A549 (cell line): ENCODE measurements at regions not wholly inside any gene's neighbourhood (a gene's known extent, or its start where the extent isn't known, plus 50 kb on each side); places are given as distances from the start of the nearest gene placed in this dataset.
A peak's percentile ranks its signal among the peaks of the same experiment; 100 is the strongest.

ENCODE experiments used
- ATAC-seq, 2 experiments: fragments of 200-7000 bp in 1 of 2; fragments of >200 bp in 1 of 2; cut with Nextera tagmentation in 1 of 2; cut with Tn5 transposase in 1 of 2; 3 replicates each; pipeline versions ENCODE4 v1.8.0 to v1.9.1; 2018 to 2020; ENCODE audit warnings: mild to moderate bottlenecking in 1 of 2, moderate library complexity in 1 of 2
- CTCF ChIA-PET: fragments of 300-600 bp; sonication (Branson Sonifier 250); formaldehyde crosslinking; extraction: SDS; loops from one replicate; lab custom pipeline; 2021; ENCODE audit warnings: antibody characterized with exemption, inconsistent platforms; lab: Yijun Ruan, JAX
- POLR2A ChIA-PET: fragments of 350-600 bp; formaldehyde crosslinking; extraction: SDS; loops from one replicate; lab custom pipeline; 2021; ENCODE audit warnings: antibody characterized with exemption, inconsistent platforms; lab: Yijun Ruan, JAX
- DNase-seq, 2 experiments: peaks; one replicate each; pipeline versions ENCODE4 v3.0.0 to v3.0.0-alpha.2; 2011 to 2016; ENCODE audit warnings: low read depth in 1 of 2, low spot score in 1 of 2
- FAIRE-seq: peaks from 2 replicates; lab custom pipeline; 2011; peaks lifted over from hg19 to GRCh38; lab: Jason Lieb, UNC
- H3K27ac ChIP-seq, 2 experiments: fragments of >200 bp; sonication (Bioruptor Twin); formaldehyde crosslinking; 3 replicates each; pipeline ENCODE4 v1.5.1; 2016 to 2017
- H3K4me1 ChIP-seq: fragments of >200 bp; sonication (Bioruptor Twin); formaldehyde crosslinking; 3 replicates; pipeline ENCODE4 v1.6.1; 2016
- H3K4me2 ChIP-seq: fragments of >200 bp; sonication (Bioruptor Twin); formaldehyde crosslinking; 3 replicates; pipeline ENCODE4 v1.6.1; 2016
- H3K4me3 ChIP-seq: fragments of >200 bp; sonication (Bioruptor Twin); formaldehyde crosslinking; 3 replicates; pipeline ENCODE4 v1.5.1; 2016
- H3K9me3 ChIP-seq: fragments of >200 bp; sonication (Bioruptor Twin); formaldehyde crosslinking; 3 replicates; pipeline ENCODE4 v1.6.1; 2016
- EHMT2 ChIP-seq: fragments of 200-600 bp; sonication (generic); IDR thresholded peaks from 2 replicates; pipeline ENCODE4 v1.6.1; 2016; ENCODE audit warnings: antibody characterized with exemption, low read depth, mild to moderate bottlenecking, moderate library complexity
- FOSB ChIP-seq: fragments of 250-450 bp; sonication (Bioruptor Pico); IDR thresholded peaks from 2 replicates; pipeline ENCODE4 v1.5.0; 2020; ENCODE audit warnings: mild to moderate bottlenecking, moderate library complexity
- FOSL2 ChIP-seq, 2 experiments: fragments of 450-650 bp in 1 of 2; fragments of >200 bp in 1 of 2; sonication (Bioruptor Twin) in 1 of 2; formaldehyde crosslinking; IDR thresholded peaks; 2 replicates each; pipeline versions ENCODE4 v1.5.0 to v1.6.1; 2016 to 2020; ENCODE audit warnings: mild to moderate bottlenecking in 1 of 2, moderate library complexity in 1 of 2
- JUNB ChIP-seq: fragments of >200 bp; sonication (Bioruptor Twin); formaldehyde crosslinking; IDR thresholded peaks from 2 replicates; pipeline ENCODE4 v1.6.1; 2016
- KDM1A ChIP-seq: fragments of 200-600 bp; sonication (generic); IDR thresholded peaks from 2 replicates; pipeline ENCODE4 v1.6.1; 2016; ENCODE audit warnings: low read depth, mild to moderate bottlenecking
- MYC ChIP-seq: IDR thresholded peaks from 2 replicates; pipeline ENCODE4 v1.6.1; 2012; ENCODE audit warnings: mild to moderate bottlenecking, inconsistent platforms, low read length, improper control_type of control experiment, borderline replicate concordance
- RAD21 ChIP-seq, 2 experiments: fragments of >200 bp in 1 of 2; sonication (Bioruptor Twin) in 1 of 2; formaldehyde crosslinking in 1 of 2; IDR thresholded peaks in 1 of 2; conservative IDR thresholded peaks in 1 of 2; 2 replicates in 1 of 2; 3 replicates in 1 of 2; pipeline ENCODE4 v1.6.1; 2012 to 2018; ENCODE audit warnings: inconsistent platforms in 1 of 2
- SMC3 ChIP-seq: fragments of >200 bp; sonication (Bioruptor Twin); formaldehyde crosslinking; IDR thresholded peaks from 3 replicates; pipeline ENCODE4 v1.6.1; 2018; ENCODE audit warnings: inconsistent platforms
- SREBF2 ChIP-seq: fragments of 450-650 bp; IDR thresholded peaks from 2 replicates; pipeline ENCODE4 v1.6.1; 2014; ENCODE audit warnings: mild to moderate bottlenecking, moderate library complexity
- ZSCAN20 ChIP-seq: fragments of 250-450 bp; sonication (Bioruptor Pico); IDR thresholded peaks from 2 replicates; pipeline ENCODE4 v1.8.0; 2022; ENCODE audit warnings: mild to moderate bottlenecking, moderate library complexity
- WGBS: methylation state at CpG from one replicate; pipeline ENCODE4 v1.1.6; 2017; ENCODE audit errors: missing lambda C conversion rate; 5-methylcytosine and 5-hydroxymethylcytosine counted together
- TF ChIP-seq, protein P1 (sequence below): fragments of >200 bp; sonication (Bioruptor Twin); formaldehyde crosslinking; IDR thresholded peaks from 2 replicates; pipeline ENCODE4 v1.6.1; 2016
- TF ChIP-seq, protein P2 (sequence below): fragments of >200 bp; sonication (Bioruptor Twin); formaldehyde crosslinking; IDR thresholded peaks from 3 replicates; pipeline ENCODE4 v1.5.1; 2016
- TF ChIP-seq, protein P3 (sequence below): fragments of 150-350 bp; IDR thresholded peaks from 2 replicates; pipeline ENCODE4 v1.6.1; 2014; ENCODE audit warnings: low read depth, mild to moderate bottlenecking, low read length
- TF ChIP-seq, protein P4 (sequence below): IDR thresholded peaks from 2 replicates; pipeline ENCODE4 v1.6.1; 2012

DNA sequence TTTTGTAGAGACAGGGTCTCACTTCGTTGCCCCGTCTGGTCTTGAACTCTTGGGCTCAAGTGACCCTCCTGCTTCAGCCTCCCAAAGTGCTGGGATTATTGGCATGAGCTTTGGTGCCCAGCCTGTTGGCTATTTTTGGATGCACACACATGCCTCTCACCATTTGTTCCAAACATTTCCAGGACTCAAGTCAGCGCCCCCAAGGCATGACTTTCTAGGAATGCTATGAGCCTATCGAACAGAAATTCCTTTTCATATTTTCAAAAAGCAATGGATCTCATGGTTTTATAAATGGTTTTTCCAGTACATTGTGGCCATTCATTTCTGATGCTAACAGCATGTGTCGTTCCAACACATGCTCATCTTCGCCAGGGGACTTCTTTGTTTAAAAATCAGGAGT lies 119.3 kb upstream of the NAA20 start (continued):
- TF ChIP-seq, protein P1, sequence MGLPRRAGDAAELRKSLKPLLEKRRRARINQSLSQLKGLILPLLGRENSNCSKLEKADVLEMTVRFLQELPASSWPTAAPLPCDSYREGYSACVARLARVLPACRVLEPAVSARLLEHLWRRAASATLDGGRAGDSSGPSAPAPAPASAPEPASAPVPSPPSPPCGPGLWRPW: no peak
- TF ChIP-seq ZSCAN20 (CRISPR knock-in tag): no peak
- TF ChIP-seq, all 56 proteins: peak for 0

DNA sequence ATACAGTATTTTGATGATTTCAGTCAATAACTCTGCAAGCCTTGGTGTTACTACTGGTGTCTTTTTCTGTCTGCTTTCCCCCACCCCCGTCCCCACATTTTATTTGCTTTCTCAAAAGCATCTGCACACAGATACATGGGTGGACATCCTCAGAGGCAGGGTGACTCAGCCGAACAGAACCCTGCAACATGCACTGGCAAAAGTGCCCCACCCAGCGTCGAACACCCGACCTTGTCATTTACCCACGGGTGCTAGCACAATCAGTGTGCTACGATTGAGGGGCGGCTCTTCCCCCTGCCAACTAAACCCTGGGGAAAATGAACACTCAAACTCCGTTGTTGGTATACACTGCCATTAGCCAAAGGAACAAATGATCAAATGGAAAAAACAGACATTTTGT lies 115.9 kb upstream of the NAA20 start:
- peaks cover 15% of the 10 kb centered on the region for H3K4me1 ChIP-seq
- ATAC-seq (peak; percentile 54 to 69; a peak in 4 of 6 replicates), FAIRE-seq (no peak), DNase-seq (peak in 1 of 2 experiments; percentile 61)
- peak overlapping the region; percentile 51 to 65; a peak in 4 of 6 replicates for H3K27ac ChIP-seq
- ChIA-PET POLR2A (no interaction called here), CTCF (interaction anchor here (0.8 kb wide), 1 partner anchor 14 kb away, joined by 5 read pairs; no protein-coding TSS in a partner anchor)
- TF ChIP-seq MYC (no peak), EHMT2 (no peak), JUNB (no peak), FOSL2 (IDR thresholded peaks at IDR 0.05) (no peak), FOSL2 (CRISPR knock-in tag; IDR thresholded peaks at IDR 0.05) (peak; percentile 37; the same call in 1 of the 2 replicates), RAD21 (conservative IDR thresholded peaks at IDR 0.05 in 1 of 2, IDR thresholded peaks at IDR 0.05 in 1 of 2) (peak; percentile 57 to 65), SREBF2 (no peak), SMC3 (peak; percentile 51; the same call in 2 of the 3 replicates)
- TF ChIP-seq, protein P2, sequence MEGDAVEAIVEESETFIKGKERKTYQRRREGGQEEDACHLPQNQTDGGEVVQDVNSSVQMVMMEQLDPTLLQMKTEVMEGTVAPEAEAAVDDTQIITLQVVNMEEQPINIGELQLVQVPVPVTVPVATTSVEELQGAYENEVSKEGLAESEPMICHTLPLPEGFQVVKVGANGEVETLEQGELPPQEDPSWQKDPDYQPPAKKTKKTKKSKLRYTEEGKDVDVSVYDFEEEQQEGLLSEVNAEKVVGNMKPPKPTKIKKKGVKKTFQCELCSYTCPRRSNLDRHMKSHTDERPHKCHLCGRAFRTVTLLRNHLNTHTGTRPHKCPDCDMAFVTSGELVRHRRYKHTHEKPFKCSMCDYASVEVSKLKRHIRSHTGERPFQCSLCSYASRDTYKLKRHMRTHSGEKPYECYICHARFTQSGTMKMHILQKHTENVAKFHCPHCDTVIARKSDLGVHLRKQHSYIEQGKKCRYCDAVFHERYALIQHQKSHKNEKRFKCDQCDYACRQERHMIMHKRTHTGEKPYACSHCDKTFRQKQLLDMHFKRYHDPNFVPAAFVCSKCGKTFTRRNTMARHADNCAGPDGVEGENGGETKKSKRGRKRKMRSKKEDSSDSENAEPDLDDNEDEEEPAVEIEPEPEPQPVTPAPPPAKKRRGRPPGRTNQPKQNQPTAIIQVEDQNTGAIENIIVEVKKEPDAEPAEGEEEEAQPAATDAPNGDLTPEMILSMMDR: peak; percentile 25; the same call in 1 of the 3 replicates
- TF ChIP-seq, protein P3, sequence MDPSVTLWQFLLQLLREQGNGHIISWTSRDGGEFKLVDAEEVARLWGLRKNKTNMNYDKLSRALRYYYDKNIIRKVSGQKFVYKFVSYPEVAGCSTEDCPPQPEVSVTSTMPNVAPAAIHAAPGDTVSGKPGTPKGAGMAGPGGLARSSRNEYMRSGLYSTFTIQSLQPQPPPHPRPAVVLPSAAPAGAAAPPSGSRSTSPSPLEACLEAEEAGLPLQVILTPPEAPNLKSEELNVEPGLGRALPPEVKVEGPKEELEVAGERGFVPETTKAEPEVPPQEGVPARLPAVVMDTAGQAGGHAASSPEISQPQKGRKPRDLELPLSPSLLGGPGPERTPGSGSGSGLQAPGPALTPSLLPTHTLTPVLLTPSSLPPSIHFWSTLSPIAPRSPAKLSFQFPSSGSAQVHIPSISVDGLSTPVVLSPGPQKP: no peak
- WGBS: 25% methylated on average over 9 of the region's 9 CpGs
- H3K4me2 ChIP-seq: peak overlapping the region; percentile 57
- H3K4me3 ChIP-seq: no peak overlapping the region
- H3K9me3 ChIP-seq: peaks cover 21% of the 10 kb centered on the region

DNA sequence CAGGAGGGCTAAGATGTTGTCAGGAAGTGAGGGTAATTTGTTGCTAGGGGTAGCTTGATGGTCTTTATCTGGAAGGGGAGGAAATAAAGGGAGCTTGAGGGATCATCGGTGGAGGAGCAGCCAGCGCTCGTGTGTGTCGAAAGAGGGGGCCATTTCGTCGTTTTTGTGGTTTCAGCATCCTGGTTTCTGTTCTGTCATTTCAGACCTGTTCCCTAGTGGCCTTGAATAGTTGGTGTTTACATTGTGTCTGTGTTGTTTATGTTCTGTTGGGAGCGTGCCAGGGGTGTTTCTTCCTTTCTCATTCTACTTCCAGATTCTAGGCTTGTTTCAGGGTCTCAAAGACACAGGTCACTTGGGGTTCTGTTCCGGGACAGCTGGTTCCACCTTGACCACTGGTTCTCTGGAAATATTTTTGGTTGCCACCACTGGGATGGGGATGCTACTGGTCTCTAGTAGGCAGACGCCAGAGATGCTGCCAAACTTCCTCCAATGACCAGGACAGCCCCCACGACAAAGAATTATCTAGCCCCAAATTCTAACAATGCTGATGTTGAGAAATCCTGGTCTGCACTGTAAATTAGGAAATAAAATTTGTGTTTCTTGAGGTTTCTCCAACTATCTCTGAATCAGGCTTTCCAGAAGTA lies 113.9 kb upstream of the NAA20 start:
- peak; percentile 46 for FAIRE-seq

DNA sequence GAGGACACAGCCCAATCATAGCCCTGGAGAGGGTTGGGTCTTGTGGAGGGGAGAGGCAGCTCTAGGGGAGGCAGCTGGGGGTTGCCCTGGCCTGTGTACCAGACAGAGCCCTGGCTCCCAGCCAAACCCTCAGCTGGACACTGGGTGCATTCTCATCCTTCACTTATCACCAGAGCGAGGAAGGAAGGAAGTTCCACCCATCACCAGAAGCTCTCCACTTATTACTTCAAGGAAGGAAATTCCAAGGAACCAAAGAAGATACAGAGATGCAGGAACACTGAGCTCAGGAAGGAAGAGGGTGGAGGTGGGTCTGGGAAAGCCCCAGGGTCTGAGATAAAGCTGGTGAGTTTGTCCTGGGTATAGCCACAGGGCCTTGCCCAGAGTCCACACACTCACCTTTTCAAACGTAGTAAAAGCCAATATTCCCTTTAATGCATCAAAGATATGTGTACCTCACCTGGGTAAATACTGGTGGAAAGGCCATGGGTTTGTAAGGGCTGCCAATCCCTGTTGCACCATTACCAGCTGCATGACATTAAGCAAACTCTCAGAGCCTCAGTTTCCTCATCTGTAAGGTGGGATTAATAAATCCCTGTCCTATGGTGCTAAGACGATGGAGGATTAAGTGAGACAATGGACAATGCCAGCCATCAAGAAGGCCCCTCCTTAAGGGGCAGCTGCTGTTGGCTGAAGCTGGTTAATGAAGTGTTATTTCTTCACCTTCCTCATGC lies 109.7 kb upstream of the NAA20 start:
- ATAC-seq: no peak; a peak in 1 of 6 replicates
- no peak overlapping the region for H3K4me3 ChIP-seq
- H3K4me1 ChIP-seq: peaks cover 6% of the 10 kb centered on the region; the same call in 2 of the 3 replicates
- no peak for DNase-seq
- CTCF ChIA-PET: interaction anchor here (0.8 to 2.1 kb wide), 8 partner anchors 10 to 171 kb away, joined by 3 to 10 read pairs (median 4); no protein-coding TSS in a partner anchor
- H3K4me2 ChIP-seq: no peak overlapping the region
- FAIRE-seq: no peak
- POLR2A ChIA-PET: interaction anchor here (0.5 kb wide), 1 partner anchor 1391 kb away, joined by 5 read pairs; no protein-coding TSS in a partner anchor
- H3K27ac ChIP-seq: no peak overlapping the region
- H3K9me3 ChIP-seq: no peaks in the 10 kb centered on the region
- TF ChIP-seq FOSB (CRISPR knock-in tag) (no peak), KDM1A (peak; percentile 51; the same call in 1 of the 2 replicates)
- TF ChIP-seq, all 56 proteins: peak for 1
- WGBS: 79% methylated on average over 3 of the region's 3 CpGs

More for the DNA sequence above, 113.9 kb upstream of the NAA20 start:
- H3K4me3 ChIP-seq: no peak overlapping the region
- 0 out of 6 replicates have a peak overlapping the region, but pooled peaks of 1 of the 2 experiments have one; percentile 24 for H3K27ac ChIP-seq
- DNase-seq (peak in 1 of 2 experiments; percentile 52), ATAC-seq (peak in 1 of 2 experiments; percentile 51; a peak in 3 of 6 replicates)
- H3K9me3 ChIP-seq: peaks cover 16% of the 10 kb centered on the region
- TF ChIP-seq RAD21 (conservative IDR thresholded peaks at IDR 0.05 in 1 of 2, IDR thresholded peaks at IDR 0.05 in 1 of 2): peak in 1 of 2 experiments; percentile 45; a peak in 2 of 5 replicates
- TF ChIP-seq, protein P4, sequence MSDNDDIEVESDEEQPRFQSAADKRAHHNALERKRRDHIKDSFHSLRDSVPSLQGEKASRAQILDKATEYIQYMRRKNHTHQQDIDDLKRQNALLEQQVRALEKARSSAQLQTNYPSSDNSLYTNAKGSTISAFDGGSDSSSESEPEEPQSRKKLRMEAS: no peak
- H3K4me1 ChIP-seq: peaks cover 15% of the 10 kb centered on the region
- WGBS: 56% methylated on average over 10 of the region's 10 CpGs
- H3K4me2 ChIP-seq: no peak overlapping the region
- CTCF ChIA-PET: interaction anchor here (1.1 to 2.9 kb wide), 8 partner anchors 9 to 117 kb away, joined by 3 to 16 read pairs (median 3); no protein-coding TSS in a partner anchor
- POLR2A ChIA-PET: no interaction called here
